ENCODE measurements at regions not wholly inside any gene's neighbourhood (a gene's known extent, or its start where the extent isn't known, plus 50 kb on each side); places are given as distances from the start of the nearest gene placed in this dataset.
"Not testable (repeated sequence)": the region's sequence is repeated elsewhere in the genome, so short reads cannot be mapped to it uniquely, and the experiment has no call there.

DNA sequence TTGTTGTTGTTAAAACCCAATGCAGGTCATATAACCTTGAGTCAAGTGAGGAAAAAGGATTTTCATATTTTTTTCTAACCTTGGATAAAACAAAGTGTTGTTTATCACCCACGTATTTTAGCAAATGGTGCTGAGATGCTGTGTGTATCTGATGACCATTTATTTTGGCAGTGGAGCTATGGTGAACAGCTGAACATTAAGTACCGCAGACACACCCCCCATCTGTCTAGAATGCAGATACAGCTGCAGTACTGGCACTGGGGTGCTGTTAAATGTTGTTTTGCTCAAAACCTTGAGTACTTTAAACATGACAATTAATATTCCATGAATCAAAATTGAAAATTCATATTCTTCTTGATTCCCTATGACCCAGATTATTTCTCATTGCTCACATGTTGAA is 773.3 kb upstream of the SLC39A10 start:
- no peak for DNase-seq

DNA sequence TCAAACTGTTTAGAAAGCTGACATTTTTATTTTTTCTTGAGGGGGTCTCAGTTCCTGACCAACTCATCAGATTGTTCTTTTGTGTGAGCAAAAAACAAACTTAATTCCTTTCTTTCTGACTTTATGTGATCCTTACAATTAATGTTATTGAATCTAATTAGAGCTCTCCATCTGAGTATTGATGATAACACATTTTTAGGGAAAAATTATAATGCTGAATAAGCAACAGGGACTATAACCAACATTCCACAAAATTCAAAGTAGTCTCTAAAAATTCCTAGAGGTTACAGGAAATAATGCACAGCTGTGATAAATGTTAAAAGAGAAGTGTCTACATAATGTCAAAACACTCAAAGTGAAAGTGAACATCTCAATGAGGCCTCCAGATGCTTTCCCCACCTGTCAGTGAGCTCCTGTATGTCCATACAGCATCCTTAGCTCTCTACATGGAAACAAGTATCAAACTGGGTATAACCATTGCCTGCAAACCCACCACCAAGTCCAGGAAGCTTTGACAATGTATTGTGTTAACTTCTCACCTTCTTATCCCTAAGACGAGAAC is 786.0 kb upstream of the SLC39A10 start:
- no peak for DNase-seq

DNA sequence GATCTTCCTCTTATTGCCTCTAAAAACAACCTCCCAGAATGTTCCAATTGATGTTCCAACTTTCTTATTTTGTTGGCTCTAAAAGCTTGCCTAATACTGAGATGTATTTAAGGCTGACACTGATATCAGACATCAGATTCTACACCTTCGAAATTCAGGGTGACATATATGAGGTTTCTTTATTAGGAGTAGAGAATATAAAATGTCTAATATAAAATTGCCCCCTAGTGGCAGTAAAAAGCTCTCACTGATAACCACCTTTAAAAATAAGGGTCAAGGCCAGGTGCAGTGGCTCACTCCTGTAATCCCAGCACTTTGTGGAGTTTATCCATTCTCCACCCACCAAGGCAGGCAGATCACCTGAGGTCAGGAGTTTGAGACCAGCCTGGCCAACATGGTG is 789.7 kb upstream of the SLC39A10 start:
- DNase-seq = no peak

GRCh38 chr2:194854941-194855340 is 802.1 kb upstream of the SLC39A10 start:
- no peak for DNase-seq

DNA sequence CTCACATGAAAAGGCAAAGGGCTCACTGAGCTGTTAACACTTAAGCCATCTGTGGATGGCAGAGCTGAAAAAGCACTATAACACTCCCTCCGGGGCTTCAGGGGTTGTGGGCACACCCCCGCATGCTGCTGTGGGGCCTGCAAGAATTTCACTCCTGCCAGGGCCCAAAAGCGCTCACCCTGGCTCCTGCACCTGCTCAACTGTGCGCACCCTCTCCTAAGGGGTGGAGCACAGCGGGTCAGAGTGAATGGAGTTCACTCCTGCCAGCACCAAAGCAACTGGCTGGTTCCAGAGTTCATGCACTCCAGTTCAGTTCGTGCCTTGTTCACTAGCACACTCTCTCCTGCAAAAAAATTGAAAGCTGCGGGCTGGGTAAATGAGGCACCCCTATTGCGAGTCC is 814.2 kb upstream of the SLC39A10 start:
- DNase-seq = no peak

GRCh38 chr2:194834371-194834770 is 822.7 kb upstream of the SLC39A10 start:
- not testable (repeated sequence) for DNase-seq

DNA sequence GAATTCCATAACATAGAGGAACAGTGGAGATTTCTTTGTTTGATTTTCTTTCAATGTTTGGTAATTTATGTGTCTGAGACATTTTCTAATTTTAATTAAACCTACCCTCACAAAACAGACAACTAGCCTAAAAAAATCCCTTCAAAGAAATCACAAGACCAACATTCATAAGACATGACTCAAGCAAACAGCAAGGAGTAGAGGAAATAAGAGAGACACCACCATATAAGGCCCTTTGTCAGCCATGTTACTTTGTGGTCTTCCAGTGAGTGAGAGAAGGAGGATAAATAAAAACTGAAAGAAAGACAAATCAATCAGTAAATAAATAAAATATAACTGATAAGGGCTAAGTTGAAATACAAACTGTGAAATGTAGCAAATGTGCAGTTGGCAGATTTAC is 830.8 kb upstream of the SLC39A10 start:
- DNase-seq = no peak

GRCh38 chr2:194824450-194824849 is 832.6 kb upstream of the SLC39A10 start:
- DNase-seq = no peak

GRCh38 chr2:194822657-194823056 is 834.4 kb upstream of the SLC39A10 start:
- no peak for DNase-seq

DNA sequence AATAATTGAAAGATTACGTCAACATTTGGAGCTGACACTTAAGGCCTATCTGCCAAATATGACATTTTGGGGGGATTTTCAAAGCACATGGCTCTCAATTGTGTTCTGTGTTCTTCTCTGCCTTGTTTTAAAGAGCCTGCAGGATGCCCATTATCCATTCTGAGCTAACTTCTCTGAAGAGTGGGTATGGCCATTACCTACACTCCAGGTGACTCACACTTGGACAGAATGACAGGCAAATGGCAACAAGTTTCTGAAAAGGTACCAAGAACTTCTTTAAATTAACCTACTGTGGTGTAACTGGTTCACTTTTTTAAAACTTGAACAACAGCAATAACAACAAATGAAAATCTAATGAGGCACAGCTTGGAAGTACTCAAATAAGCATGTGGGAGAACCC is 834.9 kb upstream of the SLC39A10 start:
- no peak for DNase-seq

DNA sequence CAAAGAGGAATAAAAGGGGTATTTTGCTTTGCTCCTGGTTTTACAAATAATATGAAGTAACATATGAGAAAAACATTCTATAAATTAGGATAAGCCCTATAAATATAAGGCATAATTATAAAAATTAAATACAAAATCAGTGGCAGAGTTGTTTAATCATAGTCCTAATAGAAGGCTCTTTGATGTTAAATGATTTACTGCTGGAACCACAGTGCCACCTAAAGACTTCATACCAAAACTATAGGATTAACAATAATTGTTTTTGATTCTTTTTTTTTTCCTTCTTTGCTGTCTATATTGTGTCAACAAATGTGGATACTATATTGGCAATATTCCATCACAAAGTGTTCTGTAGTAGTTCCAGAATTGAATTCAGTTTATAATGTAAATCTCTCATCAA is 837.7 kb upstream of the SLC39A10 start:
- no peak for DNase-seq

GRCh38 chr2:194815475-194815874 is 841.6 kb upstream of the SLC39A10 start:
- DNase-seq = no peak

GRCh38 chr2:194802589-194802988 is 854.4 kb upstream of the SLC39A10 start:
- DNase-seq = no peak

GRCh38 chr2:194787071-194787470 is 870.0 kb upstream of the SLC39A10 start:
- DNase-seq = not testable (repeated sequence)

DNA sequence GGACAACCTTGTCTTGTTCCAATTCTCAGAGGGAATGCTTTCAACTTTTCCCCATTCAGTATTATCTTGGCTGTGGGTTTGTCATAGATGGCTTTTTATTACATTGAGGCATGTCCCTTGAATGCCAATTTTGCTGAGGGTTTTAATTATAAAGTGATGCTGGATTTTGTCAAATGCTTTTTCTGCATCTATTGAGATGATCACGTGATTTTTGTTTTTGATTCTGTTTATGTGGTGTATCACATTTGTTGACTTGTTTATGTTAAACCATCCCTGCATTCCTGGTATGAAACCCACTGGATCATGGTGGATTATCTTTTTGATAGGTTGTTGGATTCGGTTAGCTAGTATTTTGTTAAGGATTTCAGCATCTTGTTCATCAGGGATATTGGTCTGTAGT is 885.6 kb upstream of the SLC39A10 start:
- DNase-seq = not testable (repeated sequence)

DNA sequence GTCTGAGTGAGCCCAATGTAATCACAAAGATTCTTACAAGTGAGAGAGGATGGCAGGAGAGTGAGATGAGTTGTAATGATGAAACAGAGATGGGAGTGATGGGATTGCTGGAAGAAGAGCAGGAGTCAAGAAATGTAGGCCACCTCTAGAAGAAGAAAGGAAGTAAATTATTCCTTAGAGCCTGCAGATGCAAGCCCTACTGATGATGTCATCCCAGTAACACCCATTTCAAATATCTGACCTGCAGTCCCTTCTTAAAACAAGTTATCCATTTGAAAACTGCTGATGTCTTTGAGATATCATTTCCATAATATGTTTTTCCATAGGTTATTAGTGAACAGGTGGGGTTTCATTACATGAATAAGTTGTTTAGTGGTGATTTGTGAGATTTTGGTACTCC is 888.0 kb upstream of the SLC39A10 start:
- DNase-seq = no peak

- no peak for DNase-seq
Measured at GRCh38 chr2:194765723-194766122, 891.3 kb upstream of the SLC39A10 start.

DNA sequence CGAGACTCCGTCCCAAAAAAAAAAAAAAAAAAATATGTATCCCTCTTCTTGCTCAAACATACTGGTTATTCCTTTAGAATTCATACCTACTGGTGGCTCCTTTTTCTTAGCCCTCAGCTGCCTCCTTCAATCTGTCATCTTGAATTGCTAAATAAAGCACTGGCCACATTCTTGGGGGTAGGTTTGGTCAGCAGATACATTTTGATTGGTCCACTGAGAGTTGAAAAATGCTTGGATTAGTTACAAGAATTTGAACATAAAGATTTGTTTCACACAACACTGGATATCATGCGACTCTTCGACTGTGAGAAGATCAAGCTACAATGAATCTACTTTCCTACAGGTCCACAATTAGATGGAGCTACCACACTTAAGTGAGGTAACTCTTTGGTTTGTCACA is 906.1 kb upstream of the SLC39A10 start:
- DNase-seq = no peak

GRCh38 chr2:194745557-194746146 is 911.4 kb upstream of the SLC39A10 start:
- no peak for DNase-seq

DNA sequence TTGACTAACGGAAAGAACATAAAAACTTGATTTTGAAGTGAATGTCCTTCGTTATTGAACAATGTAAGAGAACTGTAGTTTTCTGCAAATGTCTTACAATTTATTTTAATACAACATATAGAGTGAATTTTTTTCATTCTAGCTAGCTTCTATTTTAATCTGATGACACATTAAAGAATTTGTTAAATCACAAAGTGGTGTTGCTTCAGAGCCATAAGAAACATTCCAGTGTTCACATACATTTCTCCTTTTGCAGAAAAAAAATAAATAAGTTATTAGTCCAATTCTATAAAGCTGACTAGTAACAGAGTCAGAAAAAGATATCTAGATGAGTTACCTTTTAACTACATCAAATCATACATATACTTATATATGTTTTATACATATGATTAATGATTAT is 914.3 kb upstream of the SLC39A10 start:
- DNase-seq = no peak

- no peak for DNase-seq
Measured at GRCh38 chr2:194739217-194739616, 917.8 kb upstream of the SLC39A10 start.

DNA sequence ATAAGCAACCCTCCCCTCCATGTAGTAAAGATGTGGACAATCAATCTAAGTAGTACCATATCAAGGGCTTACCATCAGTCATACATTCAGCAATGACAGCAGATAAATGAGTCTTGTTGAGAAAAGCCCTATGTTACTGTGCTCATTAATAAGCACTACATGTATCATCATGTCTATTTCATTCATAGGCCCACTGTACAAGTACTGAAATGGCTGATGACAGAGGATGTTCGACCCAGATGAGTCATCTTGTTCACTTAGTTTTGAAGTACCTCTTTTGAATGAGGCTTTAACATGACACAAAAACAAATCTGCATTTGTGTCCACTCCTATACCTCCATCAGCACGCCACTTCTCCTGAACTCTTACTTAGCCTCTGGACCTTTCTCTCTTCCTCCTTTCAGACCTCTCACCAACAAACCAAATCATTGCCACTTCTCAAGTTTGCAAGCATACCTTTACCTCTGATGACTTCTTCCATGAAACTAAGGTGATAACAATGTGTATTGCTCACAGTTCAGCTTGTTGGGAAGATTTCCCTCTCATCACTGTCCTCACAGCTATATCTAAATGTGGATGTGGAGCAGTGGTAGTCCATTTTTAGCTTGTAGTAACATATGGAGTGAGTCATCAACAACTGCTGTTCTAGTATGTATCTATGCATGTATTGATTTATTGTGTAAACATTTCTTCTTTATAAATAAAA is 921.0 kb upstream of the SLC39A10 start:
- DNase-seq = no peak

GRCh38 chr2:194730266-194730665 is 926.8 kb upstream of the SLC39A10 start:
- no peak for DNase-seq

DNA sequence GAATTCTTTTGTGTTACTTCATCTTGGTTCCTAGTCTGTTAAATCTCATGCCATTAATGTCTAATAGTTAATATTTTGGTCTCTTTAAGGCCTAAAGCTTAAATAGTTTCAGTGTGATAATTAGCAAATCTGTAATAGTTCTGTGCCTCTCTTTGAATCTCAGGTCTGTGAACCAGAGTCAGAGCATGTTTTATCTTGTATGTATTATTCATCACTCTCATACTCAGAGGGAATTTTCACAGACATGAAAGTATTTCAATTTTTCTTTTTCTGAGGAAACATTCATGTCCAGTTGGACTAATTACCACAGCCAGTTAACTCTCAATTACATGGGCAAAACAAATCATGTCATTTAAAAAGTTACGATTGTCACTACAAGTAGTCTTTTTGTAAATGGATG is 931.9 kb upstream of the SLC39A10 start:
- DNase-seq = no peak

GRCh38 chr2:194723446-194723845 is 933.6 kb upstream of the SLC39A10 start:
- no peak for DNase-seq

Data from 8988T (cell line).